HG02943 (cell line): ENCODE measurements at regions not wholly inside any gene's neighbourhood (a gene's known extent, or its start where the extent isn't known, plus 50 kb on each side); places are given as distances from the start of the nearest gene placed in this dataset.

ENCODE experiments used
- ATAC-seq: cut with Tn5 transposase; IDR thresholded peaks from one replicate; pipeline ENCODE4 v1.9.1; 2021; ENCODE audit warnings: mild to moderate bottlenecking, low read depth, moderate library complexity; ENCODE audit not compliant: unreplicated experiment

- no peak for ATAC-seq
Observed at GRCh38 chr7:25788961-25789620, 362.9 kb upstream of the NFE2L3 start.

- no peak for ATAC-seq
Observed at GRCh38 chr7:25789701-25790640, 362.0 kb upstream of the NFE2L3 start.

DNA sequence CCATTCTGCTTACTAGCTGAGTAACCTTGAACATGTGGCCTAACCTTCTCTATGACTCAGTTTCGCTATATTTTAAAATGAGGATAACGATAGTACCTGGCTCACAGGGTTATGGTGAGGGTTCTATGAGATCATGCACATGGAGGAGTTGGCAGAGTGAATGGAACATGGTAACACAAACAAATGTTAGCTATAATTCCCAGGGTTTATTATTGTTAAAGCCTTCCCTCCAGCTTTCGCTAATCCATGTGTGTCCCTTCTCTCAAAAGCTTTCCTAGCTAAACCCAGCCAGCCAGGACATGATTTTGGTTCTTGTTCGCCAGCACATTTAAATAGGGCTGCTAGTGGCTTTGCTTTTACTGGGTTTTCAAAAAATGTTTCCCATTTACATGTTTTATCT lies 361.0 kb upstream of the NFE2L3 start:
- no peak for ATAC-seq

DNA sequence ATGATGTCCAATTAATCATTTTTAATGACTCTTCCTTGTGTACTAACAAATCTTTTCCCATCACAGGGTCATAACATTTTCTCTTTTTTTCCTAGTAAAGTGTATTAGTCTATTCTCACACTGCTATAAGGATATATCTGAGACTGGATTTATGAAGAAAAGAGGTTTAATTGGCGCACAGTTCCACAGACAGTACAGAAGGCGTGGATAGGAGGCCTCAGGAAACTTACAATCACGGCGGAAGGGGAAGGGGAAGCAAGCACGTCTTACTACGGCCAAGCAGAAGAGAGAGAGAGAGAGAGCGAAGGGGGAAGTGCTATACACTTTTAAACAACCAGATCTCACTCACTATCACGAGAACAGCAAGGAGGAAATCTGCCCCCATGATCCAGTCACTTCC lies 359.4 kb upstream of the NFE2L3 start:
- ATAC-seq, result no peak

DNA sequence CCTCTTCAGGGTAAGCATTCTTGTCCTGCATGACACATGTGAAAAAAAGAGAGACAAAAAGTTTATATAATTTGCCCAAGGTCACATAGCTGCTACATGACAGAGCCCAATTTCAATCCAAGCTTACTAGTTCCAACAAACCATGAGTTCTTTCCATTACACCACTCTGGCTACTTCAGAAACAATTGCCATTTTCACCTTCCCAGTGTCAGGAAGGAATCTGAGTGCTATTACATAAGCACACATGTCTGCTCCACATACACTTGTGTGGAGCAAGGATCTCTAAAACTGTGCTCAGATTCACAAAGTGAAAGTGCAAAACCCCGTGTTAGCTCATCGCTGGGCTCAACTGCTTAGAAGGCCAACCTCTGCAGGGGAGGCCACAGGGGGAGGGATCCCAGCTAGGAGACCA lies 356.2 kb upstream of the NFE2L3 start:
- ATAC-seq, result no peak

GRCh38 chr7:25798344-25798743 lies 353.7 kb upstream of the NFE2L3 start:
- no peak for ATAC-seq

DNA sequence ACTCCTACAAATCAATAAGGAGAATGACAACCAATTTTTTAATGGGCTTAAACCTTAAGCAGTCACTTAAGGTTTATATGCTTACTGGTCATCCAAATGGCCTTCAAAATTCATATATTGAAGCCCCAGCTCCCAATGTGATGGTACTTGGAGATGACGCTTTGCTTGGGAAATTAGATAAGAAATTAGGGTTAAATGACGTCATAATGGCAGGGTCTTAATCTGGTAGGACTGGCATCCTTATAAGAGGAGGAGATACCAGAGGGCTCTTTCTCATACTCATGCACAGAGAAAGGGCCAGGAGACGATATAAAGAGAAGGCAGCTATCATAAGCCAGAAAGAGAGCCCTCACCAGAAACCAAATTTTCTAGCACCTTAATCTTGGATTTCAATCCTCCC lies 350.8 kb upstream of the NFE2L3 start:
- ATAC-seq, result no peak

DNA sequence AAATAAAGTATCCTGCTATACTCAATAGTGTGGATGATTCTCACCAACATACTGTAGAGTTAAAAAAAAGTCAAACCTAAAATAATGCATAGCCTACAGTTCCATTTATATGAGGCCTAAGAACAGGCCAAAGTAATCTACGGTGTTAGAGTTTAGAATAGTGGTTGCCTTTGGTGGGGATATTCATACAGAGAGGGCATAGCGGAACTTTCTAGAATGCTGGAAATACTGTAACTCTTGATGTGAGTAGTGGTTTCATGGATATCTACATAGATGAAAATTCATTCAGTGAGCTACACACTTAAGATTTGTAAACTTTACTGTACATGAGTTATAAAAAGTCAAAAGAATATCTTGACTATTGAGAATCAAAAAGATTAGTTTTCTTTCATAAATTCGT lies 349.9 kb upstream of the NFE2L3 start:
- no peak for ATAC-seq

GRCh38 chr7:25802473-25802872 lies 349.5 kb upstream of the NFE2L3 start:
- no peak for ATAC-seq

GRCh38 chr7:25803117-25803887 lies 348.7 kb upstream of the NFE2L3 start:
- ATAC-seq, result no peak

GRCh38 chr7:25804154-25804553 lies 347.8 kb upstream of the NFE2L3 start:
- no peak for ATAC-seq

- no peak for ATAC-seq
Observed at GRCh38 chr7:25805027-25805687, 346.8 kb upstream of the NFE2L3 start.

DNA sequence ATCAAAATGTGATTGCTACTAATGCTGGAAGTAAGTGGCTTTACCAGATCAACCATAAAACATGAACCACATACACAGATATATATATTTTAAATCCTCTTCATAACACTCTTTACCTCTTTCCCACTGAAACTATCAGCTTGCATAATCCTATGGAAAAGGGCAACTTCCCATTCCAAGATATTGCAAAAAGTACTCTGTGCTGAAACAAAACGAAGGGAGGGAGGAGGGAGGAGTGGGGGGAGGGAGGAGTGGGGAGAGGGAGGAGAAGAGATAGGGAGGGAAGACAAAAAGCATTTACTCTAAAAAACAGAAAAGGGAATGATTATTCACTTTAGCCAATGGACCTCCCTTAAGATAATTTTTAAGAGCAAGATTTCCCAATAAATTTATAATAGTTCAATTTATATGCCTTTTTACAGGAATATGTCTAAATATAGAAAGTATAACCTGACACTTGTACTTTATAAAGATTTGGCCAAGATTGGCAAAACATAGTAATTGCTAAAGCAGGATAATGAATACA lies 344.8 kb upstream of the NFE2L3 start:
- ATAC-seq, result no peak

DNA sequence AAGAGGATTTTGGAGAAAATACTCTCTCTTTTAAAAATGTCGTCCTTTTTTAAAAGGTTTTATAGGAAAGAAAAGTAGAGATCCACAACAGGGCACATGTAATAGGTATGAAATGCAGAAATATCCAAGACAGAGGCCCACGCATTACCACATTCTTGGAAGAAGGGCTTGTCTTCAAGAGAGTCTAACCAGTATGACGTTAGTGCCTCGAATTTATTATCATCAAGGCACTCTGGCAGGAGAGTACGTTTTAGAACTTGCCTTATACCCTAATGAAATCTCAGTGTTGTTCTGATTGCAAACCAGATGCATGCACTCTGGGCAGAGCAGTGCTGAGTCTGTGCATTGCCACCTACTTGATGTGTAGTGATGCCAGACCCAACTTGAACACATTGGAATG lies 342.6 kb upstream of the NFE2L3 start:
- no peak for ATAC-seq

- ATAC-seq, result no peak
Observed at GRCh38 chr7:25812086-25812850, 339.7 kb upstream of the NFE2L3 start.

- ATAC-seq, result no peak
Observed at GRCh38 chr7:25813381-25813780, 338.6 kb upstream of the NFE2L3 start.

DNA sequence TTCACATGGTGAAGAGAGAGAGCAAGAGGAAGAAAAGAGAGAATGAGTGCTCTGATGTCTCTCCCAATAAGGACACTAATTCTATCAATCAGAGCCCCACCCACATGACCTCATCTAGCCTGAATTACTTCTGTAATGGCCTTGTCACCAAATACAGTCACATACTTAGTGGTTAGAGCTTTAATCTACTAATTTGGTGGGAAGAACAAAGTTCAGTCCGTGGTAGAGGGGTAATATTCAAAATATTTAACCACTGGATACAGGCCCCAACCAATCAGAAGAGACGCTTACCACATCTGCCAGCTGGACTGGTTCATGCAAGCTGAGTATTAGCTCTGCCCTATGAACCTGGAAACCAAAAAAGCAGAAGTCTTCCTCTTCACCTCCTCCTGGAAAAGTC lies 336.3 kb upstream of the NFE2L3 start:
- ATAC-seq, result no peak

- no peak for ATAC-seq
Observed at GRCh38 chr7:25820432-25821040, 331.5 kb upstream of the NFE2L3 start.

DNA sequence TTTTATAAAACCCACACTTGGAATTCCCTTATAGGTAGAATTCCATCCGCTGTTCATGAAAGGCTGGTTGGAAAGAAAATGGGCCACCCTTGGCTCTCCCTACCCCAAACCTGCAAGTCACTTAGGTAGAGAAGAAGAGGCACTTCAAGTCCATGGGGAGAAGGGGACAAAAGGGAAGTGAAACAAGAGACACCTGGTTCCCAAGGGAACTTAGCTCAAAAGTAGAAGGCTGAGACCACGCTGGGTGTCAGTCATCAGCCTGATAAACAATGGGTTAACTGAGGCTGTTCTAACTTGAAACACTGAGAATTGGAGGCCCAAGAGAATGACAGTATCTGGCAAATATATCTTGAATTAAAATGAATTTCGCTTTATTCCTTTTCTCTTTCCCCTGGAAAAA lies 330.8 kb upstream of the NFE2L3 start:
- no peak for ATAC-seq
